MG63 (cell line): ENCODE measurements at regions not wholly inside any gene's neighbourhood (a gene's known extent, or its start where the extent isn't known, plus 50 kb on each side); places are given as distances from the start of the nearest gene placed in this dataset.
"Not testable (repeated sequence)": the region's sequence is repeated elsewhere in the genome, so short reads cannot be mapped to it uniquely, and the experiment has no call there.

ENCODE experiments used
- DNase-seq: peaks from one replicate; pipeline ENCODE4 v3.0.0-alpha.2; 2020
- H3K27me3 ChIP-seq: fragments of 250-450 bp; sonication (Bioruptor Pico); 2 replicates; pipeline ENCODE4 v1.5.1; 2020; ENCODE audit warnings: mild to moderate bottlenecking, moderate library complexity
- H3K36me3 ChIP-seq: fragments of 250-450 bp; sonication (Bioruptor Pico); 2 replicates; pipeline ENCODE4 v1.5.1; 2020; ENCODE audit warnings: mild to moderate bottlenecking, moderate library complexity
- H3K4me3 ChIP-seq: fragments of 250-450 bp; sonication (Bioruptor Pico); 2 replicates; pipeline ENCODE4 v1.5.1; 2020; ENCODE audit warnings: mild to moderate bottlenecking, moderate library complexity
- H3K9me3 ChIP-seq: fragments of 250-450 bp; sonication (Bioruptor Pico); 2 replicates; pipeline ENCODE4 v1.5.1; 2020; ENCODE audit warnings: mild to moderate bottlenecking, moderate library complexity

DNA sequence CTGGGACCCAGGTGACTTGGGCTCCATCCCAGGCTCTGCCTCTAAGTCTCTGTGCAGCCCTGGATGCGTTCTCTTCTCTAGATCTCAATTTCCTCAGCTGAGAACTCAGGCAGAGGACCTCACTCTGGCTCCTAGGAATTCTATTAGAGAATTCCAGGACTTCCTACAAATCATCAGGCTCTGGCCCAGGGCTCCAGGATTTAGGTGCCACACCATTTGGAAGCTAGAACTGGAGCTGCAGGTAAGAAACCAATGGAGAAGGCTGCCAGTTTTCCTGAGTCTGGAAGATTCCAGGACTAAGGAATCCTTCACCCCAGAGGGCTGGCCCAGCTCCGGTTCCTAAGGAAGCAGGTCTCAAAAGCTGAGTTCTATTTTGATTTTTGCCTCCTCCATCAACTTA, 189.8 kb upstream of the CDH5 start:
- Histone ChIP-seq H3K4me3 (no peak overlapping the region), H3K9me3 (no peaks in the 10 kb centered on the region), H3K27me3 (no peaks in the 10 kb centered on the region), H3K36me3 (no peaks in the 10 kb centered on the region)
- no peak for DNase-seq

GRCh38 chr16:66176111-66176510, 190.4 kb upstream of the CDH5 start:
- H3K9me3 ChIP-seq, result no peaks in the 10 kb centered on the region
- DNase-seq, result no peak
- no peak overlapping the region for H3K4me3 ChIP-seq
- no peaks in the 10 kb centered on the region for H3K36me3 ChIP-seq
- H3K27me3 ChIP-seq, result no peaks in the 10 kb centered on the region

DNA sequence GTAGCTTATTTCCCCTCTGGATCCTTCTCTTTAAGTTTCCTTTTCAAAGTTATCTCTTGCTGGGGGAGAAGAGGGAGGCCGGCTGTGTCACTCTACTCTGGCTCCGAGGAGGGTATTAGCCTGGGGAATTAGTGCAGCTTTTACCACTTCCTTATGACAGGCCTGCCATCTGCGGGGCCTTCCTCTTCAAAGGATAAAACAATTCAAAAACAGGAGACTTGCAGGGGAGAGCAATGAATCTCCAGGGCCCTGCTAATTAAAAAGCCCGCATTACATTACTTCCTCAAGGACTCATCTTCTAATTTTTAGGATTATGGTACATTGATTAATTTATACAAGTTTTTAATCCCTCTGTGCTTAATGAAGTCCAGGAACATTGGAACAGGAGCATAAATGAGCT, 190.9 kb upstream of the CDH5 start:
- Histone ChIP-seq H3K4me3 (no peak overlapping the region), H3K9me3 (no peaks in the 10 kb centered on the region), H3K36me3 (no peaks in the 10 kb centered on the region), H3K27me3 (no peaks in the 10 kb centered on the region)
- no peak for DNase-seq

- no peak overlapping the region for H3K4me3 ChIP-seq
- H3K36me3 ChIP-seq, result no peaks in the 10 kb centered on the region
- no peaks in the 10 kb centered on the region for H3K9me3 ChIP-seq
- peak; percentile 13 for DNase-seq
- no peaks in the 10 kb centered on the region for H3K27me3 ChIP-seq
Observed at GRCh38 chr16:66175058-66175457, 191.4 kb upstream of the CDH5 start.

DNA sequence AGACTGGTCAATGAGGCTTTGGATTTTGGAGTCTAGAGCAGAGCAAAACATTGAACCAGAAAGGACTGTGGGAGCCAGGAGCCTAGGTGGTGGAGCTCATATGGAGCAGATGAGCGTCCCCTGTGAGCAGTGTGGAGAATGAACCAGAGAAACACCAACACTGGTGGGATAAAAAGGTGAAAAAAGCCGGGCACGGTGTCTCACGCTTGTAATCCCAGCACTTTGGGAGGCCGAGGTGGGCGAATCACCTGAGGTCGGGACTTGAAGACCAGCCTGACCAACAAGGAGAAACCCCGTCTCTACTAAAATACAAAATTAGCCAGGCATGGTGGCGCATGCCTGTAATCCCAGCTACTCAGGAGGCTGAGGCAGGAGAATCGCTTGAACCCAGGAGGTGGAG, 192.7 kb upstream of the CDH5 start:
- not testable (repeated sequence) for H3K27me3 ChIP-seq, H3K36me3 ChIP-seq, H3K9me3 ChIP-seq, DNase-seq, H3K4me3 ChIP-seq

DNA sequence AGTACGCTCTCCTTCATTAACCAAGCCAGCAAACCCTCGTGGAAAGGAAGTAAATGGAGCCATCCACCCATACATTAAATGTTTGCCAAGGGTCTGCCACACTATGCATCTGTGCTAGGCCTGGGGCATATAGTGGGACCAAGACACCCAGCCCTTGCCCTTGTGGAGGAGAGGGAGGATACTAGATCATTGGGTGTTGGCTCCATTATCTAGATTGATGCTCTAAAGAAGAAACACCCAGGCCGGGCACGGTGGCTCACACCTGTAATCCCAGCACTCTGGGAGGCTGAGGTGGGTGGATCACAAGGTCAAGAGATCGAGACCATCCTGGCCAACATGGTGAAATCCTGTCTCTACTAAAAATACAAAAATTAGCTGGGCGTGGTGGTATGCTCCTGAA, 193.3 kb upstream of the CDH5 start:
- H3K4me3 ChIP-seq, H3K9me3 ChIP-seq, DNase-seq, H3K36me3 ChIP-seq, H3K27me3 ChIP-seq: not testable (repeated sequence)

DNA sequence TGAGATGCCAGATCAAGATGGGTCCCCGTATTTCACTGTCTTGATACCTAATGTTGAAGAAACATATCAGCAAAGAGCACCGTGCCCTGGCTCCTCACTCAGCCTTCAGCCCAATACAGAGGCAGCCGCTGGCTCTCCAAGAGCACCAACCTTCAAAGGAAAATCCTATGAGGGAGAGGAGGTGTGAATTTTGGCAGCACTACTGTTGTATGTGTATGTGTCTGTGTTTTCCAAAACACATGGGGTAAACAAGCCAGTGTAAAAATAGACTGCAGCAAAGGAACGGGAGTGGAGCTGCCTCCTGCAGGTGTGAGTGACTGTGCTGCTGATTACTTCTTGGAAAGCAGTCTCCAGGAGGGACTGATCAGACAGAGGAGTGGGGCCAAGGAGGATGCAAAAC, 194.0 kb upstream of the CDH5 start:
- H3K27me3 ChIP-seq, result no peaks in the 10 kb centered on the region
- H3K9me3 ChIP-seq, result no peaks in the 10 kb centered on the region
- no peaks in the 10 kb centered on the region for H3K36me3 ChIP-seq
- DNase-seq, result no peak
- no peak overlapping the region for H3K4me3 ChIP-seq

- Histone ChIP-seq H3K9me3 (no peaks in the 10 kb centered on the region), H3K36me3 (no peaks in the 10 kb centered on the region), H3K4me3 (no peak overlapping the region), H3K27me3 (no peaks in the 10 kb centered on the region)
- no peak for DNase-seq
Observed at GRCh38 chr16:66171578-66171977, 194.9 kb upstream of the CDH5 start.

GRCh38 chr16:66170989-66171388, 195.5 kb upstream of the CDH5 start:
- H3K4me3 ChIP-seq, result no peak overlapping the region
- no peaks in the 10 kb centered on the region for H3K36me3 ChIP-seq
- H3K27me3 ChIP-seq, result no peaks in the 10 kb centered on the region
- H3K9me3 ChIP-seq, result no peaks in the 10 kb centered on the region
- no peak for DNase-seq

- no peak for DNase-seq
- H3K4me3 ChIP-seq, result no peak overlapping the region
- no peaks in the 10 kb centered on the region for H3K36me3 ChIP-seq
- no peaks in the 10 kb centered on the region for H3K27me3 ChIP-seq
- no peaks in the 10 kb centered on the region for H3K9me3 ChIP-seq
Observed at GRCh38 chr16:66169817-66170216, 196.7 kb upstream of the CDH5 start.

- H3K4me3 ChIP-seq, result no peak overlapping the region
- no peaks in the 10 kb centered on the region for H3K9me3 ChIP-seq
- DNase-seq, result no peak
- H3K27me3 ChIP-seq, result no peaks in the 10 kb centered on the region
- no peaks in the 10 kb centered on the region for H3K36me3 ChIP-seq
Observed at GRCh38 chr16:66168777-66169176, 197.7 kb upstream of the CDH5 start.

- Histone ChIP-seq H3K9me3 (no peaks in the 10 kb centered on the region), H3K4me3 (no peak overlapping the region), H3K36me3 (no peaks in the 10 kb centered on the region), H3K27me3 (no peaks in the 10 kb centered on the region)
- no peak for DNase-seq
Observed at GRCh38 chr16:66167564-66168291, 198.8 kb upstream of the CDH5 start.

DNA sequence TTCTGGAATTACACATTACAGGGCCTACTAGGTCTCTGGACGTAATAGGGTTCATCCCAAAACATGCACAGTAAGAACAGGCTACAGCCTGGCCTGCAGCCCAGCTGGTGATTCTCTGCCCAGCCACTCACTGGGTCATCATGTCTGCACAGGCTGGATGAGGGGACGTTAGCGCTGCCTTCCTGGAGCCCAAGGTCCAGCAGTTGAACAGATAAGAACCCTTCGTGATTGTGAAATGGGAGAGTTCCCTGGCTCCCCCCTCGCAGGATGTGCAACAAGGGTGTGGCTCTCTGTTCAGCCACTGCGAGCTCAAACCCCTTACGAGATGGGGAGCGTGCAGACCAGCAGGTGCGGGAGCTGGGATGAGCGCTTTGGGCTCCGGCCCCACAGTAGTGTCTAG, 200.0 kb upstream of the CDH5 start:
- DNase-seq, result peak; percentile 28
- no peak overlapping the region for H3K4me3 ChIP-seq
- H3K9me3 ChIP-seq, result no peaks in the 10 kb centered on the region
- no peaks in the 10 kb centered on the region for H3K27me3 ChIP-seq
- H3K36me3 ChIP-seq, result no peaks in the 10 kb centered on the region

- peak; percentile 26 for DNase-seq
Observed at GRCh38 chr16:66165879-66166278, 200.6 kb upstream of the CDH5 start.

GRCh38 chr16:66164581-66165247, 201.8 kb upstream of the CDH5 start:
- DNase-seq, result no peak
- no peaks in the 10 kb centered on the region for H3K27me3 ChIP-seq
- H3K36me3 ChIP-seq, result no peaks in the 10 kb centered on the region
- H3K4me3 ChIP-seq, result no peak overlapping the region
- no peaks in the 10 kb centered on the region for H3K9me3 ChIP-seq

More at GRCh38 chr16:66165879-66166278, 200.6 kb upstream of the CDH5 start:
- Histone ChIP-seq H3K27me3 (no peaks in the 10 kb centered on the region), H3K4me3 (no peak overlapping the region), H3K9me3 (no peaks in the 10 kb centered on the region), H3K36me3 (no peaks in the 10 kb centered on the region)

GRCh38 chr16:66162821-66163220, 203.7 kb upstream of the CDH5 start:
- Histone ChIP-seq H3K9me3 (no peaks in the 10 kb centered on the region), H3K27me3 (no peaks in the 10 kb centered on the region), H3K36me3 (no peaks in the 10 kb centered on the region), H3K4me3 (no peak overlapping the region)
- no peak for DNase-seq

DNA sequence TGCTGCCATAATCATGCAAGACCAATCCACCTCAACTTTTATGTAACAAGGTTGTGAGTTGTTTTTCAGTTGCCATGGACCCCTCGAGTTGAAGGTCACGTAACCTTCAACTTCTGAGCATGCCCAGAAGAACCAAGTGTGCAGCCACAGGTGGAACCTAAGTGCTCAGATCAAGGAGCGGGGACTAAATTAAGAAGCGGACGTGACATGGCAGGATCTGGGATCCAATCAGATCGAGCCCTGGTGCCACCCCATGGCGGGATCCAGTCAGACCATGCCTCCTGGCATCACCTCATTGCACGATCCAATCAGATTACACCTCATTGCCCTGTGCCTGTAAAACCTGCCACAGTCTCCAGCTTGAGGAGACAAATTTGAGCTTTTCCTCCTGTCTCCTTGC, 204.5 kb upstream of the CDH5 start:
- Histone ChIP-seq H3K4me3 (no peak overlapping the region), H3K36me3 (no peaks in the 10 kb centered on the region), H3K27me3 (no peaks in the 10 kb centered on the region), H3K9me3 (no peaks in the 10 kb centered on the region)
- no peak for DNase-seq

DNA sequence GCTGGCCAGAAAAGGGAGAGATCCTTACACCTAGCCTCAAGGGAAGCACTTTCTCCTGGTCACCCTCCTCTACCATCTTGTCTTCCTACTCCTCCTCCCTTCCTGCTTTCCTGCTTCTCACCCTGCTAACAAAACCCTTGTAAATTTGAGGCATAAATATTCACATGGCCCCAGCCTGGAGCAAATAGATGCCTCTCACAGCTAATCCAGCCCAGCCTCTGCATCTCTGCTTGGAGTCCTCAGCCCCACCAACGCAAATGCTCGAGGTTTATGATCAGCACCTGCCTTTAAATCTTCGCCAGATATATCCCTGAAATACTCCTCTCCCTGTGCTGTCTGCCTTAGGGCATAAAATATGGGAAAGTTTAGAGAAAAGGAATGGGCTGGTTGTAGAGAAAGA, 205.2 kb upstream of the CDH5 start:
- H3K36me3 ChIP-seq, result no peaks in the 10 kb centered on the region
- no peaks in the 10 kb centered on the region for H3K27me3 ChIP-seq
- no peak for DNase-seq
- no peaks in the 10 kb centered on the region for H3K9me3 ChIP-seq
- H3K4me3 ChIP-seq, result no peak overlapping the region
